Neural crest cell (in vitro differentiated cells): ENCODE measurements at regions not wholly inside any gene's neighbourhood (a gene's known extent, or its start where the extent isn't known, plus 50 kb on each side); places are given as distances from the start of the nearest gene placed in this dataset.
"Not testable (repeated sequence)": the region's sequence is repeated elsewhere in the genome, so short reads cannot be mapped to it uniquely, and the experiment has no call there.

Source experiments
- DNase-seq: peaks from one replicate; pipeline ENCODE4 v3.0.0; 2021; ENCODE audit warnings: low read depth, mixed read lengths, low spot score
- H3K27ac Mint-ChIP-seq: one replicate; pipeline ENCODE4 v1.8.0; 2021; ENCODE audit warnings: mild to moderate bottlenecking, mixed read lengths; ENCODE audit not compliant: unreplicated experiment
- H3K27me3 Mint-ChIP-seq: 2 replicates; pipeline ENCODE4 v1.8.0; 2021; ENCODE audit warnings: low read depth, mild to moderate bottlenecking, mixed read lengths
- H3K36me3 Mint-ChIP-seq: 2 replicates; pipeline ENCODE4 v1.8.0; 2021; ENCODE audit warnings: low read depth, mild to moderate bottlenecking, mixed read lengths
- H3K4me1 Mint-ChIP-seq: 2 replicates; pipeline ENCODE4 v1.8.0; 2021; ENCODE audit warnings: mixed read lengths
- H3K4me3 Mint-ChIP-seq: one replicate; pipeline ENCODE4 v1.8.0; 2021; ENCODE audit warnings: mild to moderate bottlenecking, mixed read lengths
- H3K9me3 Mint-ChIP-seq: 2 replicates; pipeline ENCODE4 v1.8.0; 2021; ENCODE audit warnings: mixed read lengths
- TF ChIP-seq, protein P1 (sequence below): fragments of 200-600 bp; sonication (generic); conservative IDR thresholded peaks from 2 replicates; pipeline ENCODE4 v1.5.0; 2021; ENCODE audit warnings: antibody characterized with exemption, mild to moderate bottlenecking

DNA sequence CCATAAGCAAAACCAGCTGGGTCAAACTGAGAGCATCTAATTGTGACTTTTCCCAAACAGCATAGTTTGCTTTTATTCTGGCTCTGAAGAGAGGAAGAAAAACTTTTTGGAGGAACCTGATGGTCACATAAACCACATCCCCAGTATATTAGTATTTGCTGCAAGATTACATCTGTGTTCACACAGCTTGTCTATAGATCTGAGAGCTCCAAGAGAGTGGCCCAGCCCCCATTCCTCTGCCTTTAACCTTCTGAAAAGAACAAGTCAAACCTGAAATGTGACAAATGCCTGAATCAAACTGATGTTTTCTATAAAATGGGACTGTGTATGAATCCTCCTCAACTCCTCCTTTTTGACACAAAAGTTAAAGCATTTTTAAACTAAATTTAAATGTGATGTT lies 435.2 kb downstream of the ZNF479 start:
- DNase-seq, H3K9me3 Mint-ChIP-seq, H3K27me3 Mint-ChIP-seq, H3K27ac Mint-ChIP-seq, H3K36me3 Mint-ChIP-seq, H3K4me1 Mint-ChIP-seq, H3K4me3 Mint-ChIP-seq: not testable (repeated sequence)

DNA sequence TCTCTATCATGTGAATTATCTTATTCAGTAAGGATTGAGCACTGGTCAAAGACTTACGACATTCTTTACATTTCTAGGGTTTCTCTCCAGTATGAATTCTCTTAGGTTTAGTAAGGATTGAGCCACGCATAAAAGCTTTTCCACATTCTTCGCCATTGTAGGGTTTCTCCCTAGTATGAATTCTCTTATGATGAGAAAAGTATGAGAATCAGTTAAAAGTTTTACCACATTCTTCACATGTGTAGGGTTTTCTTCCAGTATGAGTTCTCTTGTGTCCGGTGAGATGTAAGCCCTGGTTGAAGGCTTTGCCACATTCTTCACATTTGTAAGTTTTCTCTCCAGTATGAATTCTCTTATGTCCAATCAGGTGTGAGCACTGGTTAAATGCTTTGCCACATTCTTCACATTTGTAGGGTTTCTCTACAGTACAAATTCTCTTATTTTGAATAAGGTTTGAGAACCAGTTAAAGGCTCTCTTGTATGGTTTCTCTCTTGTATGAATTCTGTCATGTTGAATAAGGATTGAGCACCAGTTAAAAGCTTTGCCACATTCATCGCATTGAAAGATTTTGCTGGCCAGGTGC lies 445.9 kb downstream of the ZNF479 start:
- peaks cover 9% of the 10 kb centered on the region for H3K36me3 Mint-ChIP-seq
- no peaks in the 10 kb centered on the region for H3K27me3 Mint-ChIP-seq
- TF ChIP-seq, protein P1, sequence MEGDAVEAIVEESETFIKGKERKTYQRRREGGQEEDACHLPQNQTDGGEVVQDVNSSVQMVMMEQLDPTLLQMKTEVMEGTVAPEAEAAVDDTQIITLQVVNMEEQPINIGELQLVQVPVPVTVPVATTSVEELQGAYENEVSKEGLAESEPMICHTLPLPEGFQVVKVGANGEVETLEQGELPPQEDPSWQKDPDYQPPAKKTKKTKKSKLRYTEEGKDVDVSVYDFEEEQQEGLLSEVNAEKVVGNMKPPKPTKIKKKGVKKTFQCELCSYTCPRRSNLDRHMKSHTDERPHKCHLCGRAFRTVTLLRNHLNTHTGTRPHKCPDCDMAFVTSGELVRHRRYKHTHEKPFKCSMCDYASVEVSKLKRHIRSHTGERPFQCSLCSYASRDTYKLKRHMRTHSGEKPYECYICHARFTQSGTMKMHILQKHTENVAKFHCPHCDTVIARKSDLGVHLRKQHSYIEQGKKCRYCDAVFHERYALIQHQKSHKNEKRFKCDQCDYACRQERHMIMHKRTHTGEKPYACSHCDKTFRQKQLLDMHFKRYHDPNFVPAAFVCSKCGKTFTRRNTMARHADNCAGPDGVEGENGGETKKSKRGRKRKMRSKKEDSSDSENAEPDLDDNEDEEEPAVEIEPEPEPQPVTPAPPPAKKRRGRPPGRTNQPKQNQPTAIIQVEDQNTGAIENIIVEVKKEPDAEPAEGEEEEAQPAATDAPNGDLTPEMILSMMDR: no peak
- H3K4me3 Mint-ChIP-seq: no peak overlapping the region
- H3K4me1 Mint-ChIP-seq: no peaks in the 10 kb centered on the region
- H3K27ac Mint-ChIP-seq: no peak overlapping the region
- DNase-seq: no peak
- H3K9me3 Mint-ChIP-seq: peaks cover 7% of the 10 kb centered on the region

DNA sequence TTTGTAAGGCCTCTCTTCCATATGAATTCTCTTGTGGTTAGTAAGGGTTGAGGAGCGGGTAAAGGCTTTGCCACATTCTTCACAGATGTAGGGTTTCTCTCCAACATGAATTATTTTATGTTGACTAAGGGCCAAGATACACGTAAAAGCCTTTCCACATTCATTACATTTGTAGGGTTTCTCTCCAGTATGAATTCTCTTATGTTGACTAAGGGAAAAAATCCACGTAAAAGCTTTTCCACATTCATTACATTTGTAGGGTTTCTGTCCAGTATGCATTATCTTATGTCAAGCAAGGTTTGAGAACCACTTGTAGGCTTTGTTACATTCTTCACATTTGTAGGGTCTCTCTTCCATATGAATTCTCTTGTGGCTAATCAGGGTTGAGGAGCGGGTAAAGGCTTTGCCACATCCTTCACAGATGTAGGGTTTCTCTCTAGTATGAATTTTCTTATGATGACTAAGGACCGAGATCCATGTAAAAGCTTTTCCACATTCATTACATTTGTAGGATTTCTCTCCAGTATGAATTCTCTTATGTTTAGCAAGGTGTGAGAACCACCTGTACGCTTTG lies 493.0 kb downstream of the ZNF479 start:
- Mint-ChIP-seq H3K4me3 (no peak overlapping the region), H3K4me1 (no peaks in the 10 kb centered on the region), H3K27ac (no peak overlapping the region), H3K9me3 (peaks cover 17% of the 10 kb centered on the region), H3K36me3 (peaks cover 17% of the 10 kb centered on the region), H3K27me3 (no peaks in the 10 kb centered on the region)
- TF ChIP-seq, protein P1: no peak
- DNase-seq: no peak

GRCh38 chr7:56609852-56610355 lies 493.7 kb upstream of the NUPR2 start:
- TF ChIP-seq, protein P1: no peak
- H3K9me3 Mint-ChIP-seq: peaks cover 34% of the 10 kb centered on the region
- H3K4me3 Mint-ChIP-seq: no peak overlapping the region
- peaks cover 8% of the 10 kb centered on the region for H3K36me3 Mint-ChIP-seq
- no peaks in the 10 kb centered on the region for H3K4me1 Mint-ChIP-seq
- H3K27me3 Mint-ChIP-seq: no peaks in the 10 kb centered on the region
- no peak overlapping the region for H3K27ac Mint-ChIP-seq
- no peak for DNase-seq

GRCh38 chr7:56605146-56605545 lies 488.9 kb upstream of the NUPR2 start:
- no peaks in the 10 kb centered on the region for H3K4me1 Mint-ChIP-seq

DNA sequence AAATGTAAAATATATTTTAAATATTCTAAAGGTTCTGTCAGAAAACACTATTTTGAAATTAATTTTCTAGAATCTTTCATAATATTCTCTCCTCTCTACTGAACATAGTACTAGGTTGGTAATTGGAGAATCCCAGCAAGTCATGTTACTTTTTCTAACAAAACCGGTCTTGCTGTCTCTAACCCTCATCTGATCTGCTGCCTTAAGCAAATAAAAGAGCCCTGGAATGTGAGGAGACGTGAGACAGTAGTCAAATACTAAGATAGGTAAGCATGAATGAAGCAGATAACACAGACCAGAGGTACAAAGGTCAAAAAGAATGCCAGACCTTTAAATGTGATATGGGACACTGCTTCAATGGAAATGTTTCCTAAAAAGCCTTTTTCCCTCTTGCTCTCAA lies 462.4 kb upstream of the NUPR2 start:
- Mint-ChIP-seq H3K27me3 (no peaks in the 10 kb centered on the region), H3K9me3 (peaks cover 29% of the 10 kb centered on the region), H3K36me3 (peaks cover 2% of the 10 kb centered on the region)

More at GRCh38 chr7:56605146-56605545, 488.9 kb upstream of the NUPR2 start:
- no peak overlapping the region for H3K27ac Mint-ChIP-seq
- H3K9me3 Mint-ChIP-seq: peaks cover 24% of the 10 kb centered on the region
- TF ChIP-seq, protein P1: no peak
- peaks cover 8% of the 10 kb centered on the region for H3K36me3 Mint-ChIP-seq
- H3K4me3 Mint-ChIP-seq: no peak overlapping the region
- no peaks in the 10 kb centered on the region for H3K27me3 Mint-ChIP-seq
- DNase-seq: no peak

More for the DNA sequence above, 462.4 kb upstream of the NUPR2 start:
- no peak for DNase-seq
- no peak overlapping the region for H3K27ac Mint-ChIP-seq
- H3K4me3 Mint-ChIP-seq: no peak overlapping the region
- no peaks in the 10 kb centered on the region for H3K4me1 Mint-ChIP-seq
- TF ChIP-seq, protein P1: no peak
